HPDE6-E6E7 (cell line): ENCODE measurements at regions not wholly inside any gene's neighbourhood (a gene's known extent, or its start where the extent isn't known, plus 50 kb on each side); places are given as distances from the start of the nearest gene placed in this dataset.
"Not testable (repeated sequence)": the region's sequence is repeated elsewhere in the genome, so short reads cannot be mapped to it uniquely, and the experiment has no call there.

ENCODE experiments used
- DNase-seq: peaks from one replicate; pipeline ENCODE4 v3.0.0; 2011; ENCODE audit warnings: missing footprints; ENCODE audit errors: extremely low spot score

GRCh38 chr2:106339609-106340008 is 128.6 kb downstream of the RGPD3 start:
- DNase-seq, result no peak

- DNase-seq, result no peak
Measured at GRCh38 chr2:106339132-106339531, 129.1 kb downstream of the RGPD3 start.

- no peak for DNase-seq
Measured at GRCh38 chr2:106338043-106338442, 130.2 kb downstream of the RGPD3 start.

- no peak for DNase-seq
Measured at GRCh38 chr2:106336737-106337136, 131.5 kb downstream of the RGPD3 start.

GRCh38 chr2:106336108-106336507 is 132.1 kb downstream of the RGPD3 start:
- DNase-seq, result no peak

- no peak for DNase-seq
Measured at GRCh38 chr2:106334802-106335201, 133.4 kb downstream of the RGPD3 start.

- DNase-seq, result not testable (repeated sequence)
Measured at GRCh38 chr2:106333253-106333873, 134.8 kb downstream of the RGPD3 start.

- DNase-seq, result no peak
Measured at GRCh38 chr2:106332054-106332453, 136.2 kb downstream of the RGPD3 start.

- not testable (repeated sequence) for DNase-seq
Measured at GRCh38 chr2:106330384-106331261, 136.5 kb upstream of the UXS1 start.

- DNase-seq, result no peak
Measured at GRCh38 chr2:106323337-106324013, 129.4 kb upstream of the UXS1 start.

GRCh38 chr2:106322281-106322680 is 128.2 kb upstream of the UXS1 start:
- no peak for DNase-seq

- not testable (repeated sequence) for DNase-seq
Measured at GRCh38 chr2:106320439-106320838, 126.3 kb upstream of the UXS1 start.

- no peak for DNase-seq
Measured at GRCh38 chr2:106316915-106317314, 122.8 kb upstream of the UXS1 start.

GRCh38 chr2:106314444-106314843 is 120.3 kb upstream of the UXS1 start:
- DNase-seq, result no peak

- no peak for DNase-seq
Measured at GRCh38 chr2:106311041-106311370, 116.9 kb upstream of the UXS1 start.

GRCh38 chr2:106307860-106308259 is 113.8 kb upstream of the UXS1 start:
- DNase-seq, result no peak

- no peak for DNase-seq
Measured at GRCh38 chr2:106306387-106306786, 112.3 kb upstream of the UXS1 start.

GRCh38 chr2:106304612-106305184 is 110.6 kb upstream of the UXS1 start:
- DNase-seq, result no peak

- no peak for DNase-seq
Measured at GRCh38 chr2:106299696-106300095, 105.6 kb upstream of the UXS1 start.

GRCh38 chr2:106296182-106296815 is 102.2 kb upstream of the UXS1 start:
- no peak for DNase-seq

GRCh38 chr2:106294182-106294581 is 100.1 kb upstream of the UXS1 start:
- no peak for DNase-seq

- no peak for DNase-seq
Measured at GRCh38 chr2:106293271-106293783, 99.2 kb upstream of the UXS1 start.
